GM19372 (cell line): ENCODE measurements at regions not wholly inside any gene's neighbourhood (a gene's known extent, or its start where the extent isn't known, plus 50 kb on each side); places are given as distances from the start of the nearest gene placed in this dataset.

Experiments used
- ATAC-seq: cut with Tn5 transposase; IDR thresholded peaks from one replicate; pipeline ENCODE4 v1.9.1; 2021; ENCODE audit warnings: mild to moderate bottlenecking, low read depth, moderate library complexity; ENCODE audit not compliant: unreplicated experiment

DNA sequence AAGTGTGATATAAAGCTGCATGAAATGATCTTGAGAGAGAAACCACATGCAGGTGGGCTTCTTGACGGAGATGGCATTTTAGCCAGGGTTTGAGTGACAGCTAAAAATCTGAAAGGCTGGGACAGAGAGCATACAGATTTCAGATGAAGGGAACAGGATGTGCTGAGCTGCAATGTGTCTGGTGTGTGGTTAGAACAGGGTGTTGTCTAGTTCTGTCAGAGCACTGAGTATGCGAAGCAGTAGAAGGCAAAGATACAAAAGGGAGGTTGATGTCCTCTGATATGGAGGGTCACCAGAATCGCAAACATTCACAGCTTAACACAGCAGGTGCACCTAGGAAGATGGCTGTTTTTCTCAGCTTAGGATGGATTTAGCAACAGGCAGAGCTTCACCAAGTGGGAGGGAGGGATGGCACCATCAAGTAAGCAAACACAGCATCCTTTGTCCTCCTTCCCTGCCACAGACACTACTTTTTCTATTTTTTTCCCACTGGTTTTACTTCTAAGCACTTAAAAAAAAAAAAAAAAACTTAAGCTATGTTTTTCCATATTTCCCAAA is 182.5 kb downstream of the TMX3 start:
- no peak for ATAC-seq

DNA sequence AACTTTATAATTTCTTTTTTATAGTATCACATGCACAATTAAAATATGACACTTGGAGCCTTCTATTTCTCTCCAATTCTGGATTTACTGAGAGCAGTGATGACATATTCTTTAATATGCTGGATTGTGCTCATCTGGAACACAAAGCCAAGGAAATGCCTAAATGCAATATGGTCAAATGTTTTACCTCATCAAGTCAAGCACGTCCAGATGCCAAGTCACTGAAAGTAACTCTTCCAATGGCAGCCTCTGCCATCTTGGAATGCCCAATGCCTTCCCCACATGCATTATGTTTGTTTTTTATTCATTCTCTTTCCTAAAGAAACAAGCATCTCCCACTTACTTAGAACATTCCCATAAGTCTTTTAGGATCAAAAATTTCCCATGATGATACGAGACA is 189.8 kb downstream of the TMX3 start:
- ATAC-seq, result no peak

DNA sequence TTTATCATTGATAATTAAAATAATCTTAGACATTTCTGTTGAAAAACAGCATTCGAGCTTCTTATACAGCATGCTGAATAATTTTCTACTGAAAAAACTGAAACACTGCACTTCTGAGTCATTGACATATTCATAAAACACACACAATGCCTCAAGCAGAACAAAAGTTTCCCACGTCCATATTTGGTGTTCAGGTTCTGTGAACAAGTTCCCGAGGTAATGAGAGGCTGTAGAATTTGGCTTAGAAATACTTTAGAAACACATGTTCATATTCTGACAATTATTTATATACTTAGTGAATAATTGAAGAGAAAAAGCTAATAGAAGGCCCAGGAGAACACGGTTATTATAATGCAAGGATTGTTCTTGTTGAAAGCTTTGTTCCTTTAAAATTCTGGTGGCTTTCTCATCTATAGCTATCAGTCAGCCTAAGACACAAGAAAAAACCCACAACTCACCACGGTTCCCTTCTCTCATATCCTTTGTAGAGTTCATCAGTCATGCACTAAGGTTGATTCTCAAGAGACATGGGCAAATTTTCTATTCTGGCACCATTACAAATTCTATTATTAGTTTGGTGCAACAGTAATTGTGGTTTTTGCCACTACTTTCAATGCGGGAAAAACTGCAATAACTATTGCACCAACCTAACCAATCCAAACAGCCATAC is 194.4 kb downstream of the TMX3 start:
- ATAC-seq, result no peak

DNA sequence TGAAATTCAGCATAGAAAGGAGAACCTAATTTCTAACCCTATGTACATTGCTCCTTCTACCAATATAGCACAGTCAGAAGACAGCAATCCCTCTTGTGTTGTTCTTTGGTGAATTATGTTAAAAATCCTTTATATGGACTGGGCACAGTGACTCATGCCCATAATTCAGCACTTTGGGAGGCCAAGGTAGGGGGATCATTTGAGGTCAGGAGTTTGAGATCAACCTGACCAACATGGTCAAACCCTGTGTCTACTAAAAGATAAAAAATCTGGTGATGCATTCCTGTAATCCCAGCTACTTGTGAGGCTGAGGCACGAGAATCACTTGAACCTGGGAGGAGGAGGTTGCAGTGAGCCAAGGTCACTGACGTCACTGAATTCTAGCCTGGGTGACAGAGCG is 195.6 kb downstream of the TMX3 start:
- no peak for ATAC-seq

- ATAC-seq, result no peak
These were observed 205.0 kb downstream of the TMX3 start for GRCh38 chr18:68509902-68510301.

GRCh38 chr18:68507781-68508180 is 207.1 kb downstream of the TMX3 start:
- no peak for ATAC-seq

- ATAC-seq, result no peak
These were observed 209.7 kb downstream of the TMX3 start for GRCh38 chr18:68505178-68505574.

GRCh38 chr18:68504441-68505177 is 210.3 kb downstream of the TMX3 start:
- no peak for ATAC-seq

GRCh38 chr18:68500556-68500955 is 214.4 kb downstream of the TMX3 start:
- ATAC-seq, result no peak

DNA sequence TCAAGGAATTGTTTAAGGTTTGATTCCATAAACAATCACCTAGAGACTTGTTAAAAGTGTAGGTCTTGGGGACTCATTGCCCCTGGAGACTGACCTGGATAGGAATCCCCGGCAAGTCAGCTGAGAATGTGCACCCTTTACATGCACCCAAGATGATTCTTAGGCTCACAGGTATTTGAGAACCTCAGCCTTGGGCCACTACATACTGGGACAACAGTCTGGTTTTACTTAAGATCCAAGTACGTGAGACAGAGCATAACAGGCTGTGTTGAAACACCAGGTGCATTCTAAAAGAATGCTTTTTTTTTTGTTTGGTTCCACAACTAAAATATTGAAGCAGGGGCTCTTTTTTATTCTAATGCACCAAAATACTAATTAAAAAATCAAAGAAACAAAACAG is 215.8 kb downstream of the TMX3 start:
- no peak for ATAC-seq

GRCh38 chr18:68498636-68499035 is 216.3 kb downstream of the TMX3 start:
- ATAC-seq, result no peak

DNA sequence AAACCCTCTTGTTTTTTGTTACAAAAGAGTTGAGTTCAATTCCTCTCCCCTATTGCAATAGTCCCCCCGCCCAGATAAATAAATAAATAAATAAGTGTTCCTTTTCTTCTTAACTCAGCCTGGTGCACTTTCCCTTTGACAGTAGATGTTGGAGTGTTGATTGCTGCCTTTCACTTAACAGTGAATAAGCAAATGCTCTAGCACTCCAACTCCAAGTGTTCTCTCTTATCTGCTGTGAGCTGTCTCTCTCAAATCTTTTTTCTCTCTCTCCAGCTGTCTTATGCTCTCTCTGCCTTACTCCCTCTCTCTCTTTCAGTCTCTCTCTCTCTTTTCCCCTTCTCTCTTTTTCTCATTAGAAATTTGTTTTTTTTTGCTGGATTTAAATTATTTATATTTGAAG is 216.7 kb downstream of the TMX3 start:
- no peak for ATAC-seq

GRCh38 chr18:68494802-68495581 is 219.9 kb downstream of the TMX3 start:
- ATAC-seq, result no peak

DNA sequence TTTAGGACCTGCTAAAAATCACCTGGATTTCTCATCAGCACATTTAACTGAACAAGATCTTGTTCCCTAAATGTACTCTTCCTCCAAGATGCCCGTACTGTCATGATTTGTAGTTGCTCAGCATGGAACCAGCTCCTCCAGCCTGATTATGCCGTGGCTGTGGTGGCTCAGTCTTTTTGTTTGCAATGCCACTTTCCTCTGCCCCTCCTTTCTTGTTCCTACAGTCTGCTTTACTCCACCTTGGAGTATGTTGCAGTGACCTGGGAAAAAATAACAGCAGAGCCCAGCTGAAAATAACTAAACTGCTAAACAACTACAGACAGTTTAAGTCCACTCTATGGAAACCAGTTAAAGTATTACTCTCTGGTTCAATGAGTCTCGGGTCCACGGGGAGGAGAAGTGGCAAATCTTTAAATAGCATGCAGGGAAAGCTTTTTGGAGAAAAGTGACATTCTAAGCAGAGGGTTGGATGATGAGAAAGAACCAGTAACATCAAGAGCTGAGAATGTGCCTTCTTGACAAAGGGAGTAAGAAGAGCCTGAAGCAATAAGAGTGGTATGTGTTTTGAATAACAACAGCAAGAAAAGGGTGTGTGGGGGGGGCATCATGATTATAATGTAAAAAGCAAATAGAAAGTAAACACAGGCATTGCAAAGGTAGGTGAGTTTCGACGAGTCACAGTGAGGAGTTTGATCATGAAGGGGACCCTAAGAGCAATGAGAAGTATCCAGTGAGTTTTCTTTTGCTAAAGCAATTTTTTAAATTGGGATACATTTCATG is 225.7 kb downstream of the TMX3 start:
- no peak for ATAC-seq

GRCh38 chr18:68484241-68484640 is 230.7 kb downstream of the TMX3 start:
- no peak for ATAC-seq

DNA sequence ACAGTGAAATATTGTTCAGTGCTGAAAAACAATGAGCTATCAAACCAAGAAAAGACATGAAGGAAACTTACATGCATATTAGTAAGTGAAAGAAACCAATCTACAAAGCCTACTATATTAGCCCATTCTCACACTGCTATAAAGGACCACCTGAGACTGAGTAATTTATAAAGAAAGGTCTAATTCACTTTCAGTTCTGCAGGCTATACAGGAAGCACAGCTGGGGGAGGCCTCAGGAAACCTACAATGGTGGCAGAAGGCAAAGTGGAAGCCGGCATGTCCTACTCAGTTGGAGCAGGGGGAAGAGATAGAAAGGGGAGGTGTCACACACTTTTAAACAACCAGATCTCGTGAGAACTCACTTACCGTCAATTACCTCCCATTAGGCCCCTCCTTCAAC is 232.1 kb downstream of the TMX3 start:
- ATAC-seq, result no peak

- ATAC-seq, result no peak
These were observed 234.7 kb downstream of the TMX3 start for GRCh38 chr18:68480196-68480595.

- ATAC-seq, result no peak
These were observed 236.7 kb downstream of the TMX3 start for GRCh38 chr18:68478246-68478645.

DNA sequence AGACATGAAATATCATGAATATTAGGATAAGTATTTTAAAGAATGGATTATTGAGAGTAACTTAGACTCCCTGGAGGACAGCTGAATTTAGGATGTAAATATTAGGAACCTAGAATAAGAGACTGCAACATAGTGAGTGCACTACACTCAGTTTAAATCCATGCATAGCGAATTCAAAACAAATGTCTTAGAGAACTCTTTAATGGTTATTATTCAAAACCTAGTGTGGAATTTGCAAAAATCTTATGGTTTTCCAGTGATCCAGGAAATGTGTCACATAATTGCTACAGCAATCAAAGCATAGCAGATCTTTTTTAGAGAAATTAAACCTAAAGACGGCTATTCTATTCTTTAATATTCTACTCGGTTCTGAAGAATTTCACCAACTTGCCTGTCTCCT is 239.0 kb downstream of the TMX3 start:
- no peak for ATAC-seq

DNA sequence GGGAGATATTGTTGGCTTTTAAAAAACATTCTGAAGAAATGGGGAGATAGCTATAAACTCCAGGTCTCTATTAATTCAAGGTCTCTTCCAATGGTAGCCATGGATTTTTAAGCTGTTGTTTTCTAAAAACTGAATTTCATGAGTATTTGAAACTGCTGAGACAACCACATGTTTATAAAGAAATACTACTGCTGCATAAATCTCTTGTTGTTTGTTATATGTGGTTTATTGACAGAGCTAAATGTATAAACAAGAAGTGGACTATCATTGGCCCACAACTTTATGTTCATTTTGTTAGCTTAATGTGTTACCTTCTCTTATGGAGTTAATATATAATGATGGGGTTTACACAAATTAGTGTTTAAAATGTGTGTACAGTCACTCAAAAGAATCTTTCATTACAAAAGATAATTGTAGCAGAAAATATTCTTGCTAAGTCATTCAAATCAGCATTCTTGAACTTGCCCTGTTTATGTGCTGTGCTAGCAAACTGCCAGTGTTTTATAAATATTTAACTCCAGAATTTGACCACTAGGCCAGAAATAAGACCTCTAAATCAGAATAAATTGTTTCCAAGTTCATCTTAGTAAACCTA is 242.1 kb downstream of the TMX3 start:
- ATAC-seq, result no peak
